Psoas muscle (tissue), 7 donors: ENCODE measurements at regions not wholly inside any gene's neighbourhood (a gene's known extent, or its start where the extent isn't known, plus 50 kb on each side); places are given as distances from the start of the nearest gene placed in this dataset.

Experiments
- ATAC-seq, 4 donors: fragments of 200-7000 bp; cut with Tn5 transposase; one replicate each; pipeline ENCODE4 v1.9.1; 2020; ENCODE audit warnings: moderate library complexity in 3 of 4, mild to moderate bottlenecking in 2 of 4
- DNase-seq, 2 donors: peaks; one replicate each; pipeline ENCODE4 v3.0.0-alpha.2; 2020
- H3K27ac ChIP-seq: fragments of 200-600 bp; one replicate; pipeline ENCODE4 v1.8.0; 2022
- H3K27me3 ChIP-seq, 3 donors: fragments of 200-600 bp in 1 of 3; one replicate each; pipeline versions ENCODE4 v1.6.1 to v1.8.0; 2013 to 2022; ENCODE audit warnings: low read length in 2 of 3, mild to moderate bottlenecking in 2 of 3, moderate library complexity in 1 of 3; ENCODE audit not compliant: insufficient read depth in 3 of 3
- H3K36me3 ChIP-seq, 2 donors: fragments of 200-600 bp in 1 of 2; one replicate each; pipeline versions ENCODE4 v1.6.1 to v1.8.0; 2013 to 2022; ENCODE audit warnings: low read depth in 1 of 2, mild to moderate bottlenecking in 1 of 2, moderate library complexity in 1 of 2; ENCODE audit not compliant: insufficient read depth in 1 of 2
- H3K4me1 ChIP-seq: fragments of 200-600 bp; one replicate; pipeline ENCODE4 v1.8.0; 2022
- H3K4me3 ChIP-seq: fragments of 200-600 bp; one replicate; pipeline ENCODE4 v1.8.0; 2022; ENCODE audit warnings: mild to moderate bottlenecking
- H3K9me3 ChIP-seq: fragments of 200-600 bp; one replicate; pipeline ENCODE4 v1.8.0; 2022
- CTCF ChIP-seq: fragments of 200-600 bp; IDR thresholded peaks from one replicate; pipeline ENCODE4 v1.8.0; 2022; ENCODE audit warnings: antibody characterized with exemption
- WGBS, 3 donors: extraction: QIAGEN DNeasy Blood & Tissue Kit; methylation state at CpG; one replicate each; pipeline versions ENCODE4 v1.1.6 to v1.1.7; 2013; 5-methylcytosine and 5-hydroxymethylcytosine counted together
- intact Hi-C, 2 donors: fragments of 100-400 bp; cut with DNase I; formaldehyde crosslinking; loops; one replicate each; pipeline versions ENCODE4 v1.11.0 to v1.14.2; 2022
- donor health status: healthy with polysubstance abuse.
- donor health status: DM: no; HTN: no; CAD: no; lungs with moderate emphysema.
- donor health status: Bipolar disorder and iron deficiency.
- donor health status: healthy.
- donor health status: DM: yes; HTN: yes; CAD: no.
- donor health status: DM: no; HTN: no; CAD: no.
- donor health status: DM: yes; HTN: yes; CAD: no.

- no peak for ATAC-seq
- intact Hi-C loops: no loop called here
- Histone ChIP-seq H3K36me3 (no peaks in the 10 kb centered on the region), H3K27ac (no peak overlapping the region), H3K9me3 (no peaks in the 10 kb centered on the region), H3K27me3 (peaks cover 0 to 10% (median 0%) of the 10 kb centered on the region in 3 donors), H3K4me3 (no peak overlapping the region), H3K4me1 (no peaks in the 10 kb centered on the region)
- 23 to 49% (median 35%) methylated on average over 4 of the region's 4 CpGs for WGBS, 3 donors
- TF ChIP-seq CTCF: no peak
- no peak for DNase-seq
Measured at GRCh38 chrX:137236837-137237236, 203.0 kb upstream of the GPR101 start.

GRCh38 chrX:137234651-137235402 is 201.0 kb upstream of the GPR101 start:
- DNase-seq (no peak), ATAC-seq (no peak)
- Histone ChIP-seq H3K9me3 (no peaks in the 10 kb centered on the region), H3K36me3 (no peaks in the 10 kb centered on the region), H3K4me3 (no peak overlapping the region), H3K27ac (no peak overlapping the region), H3K4me1 (no peaks in the 10 kb centered on the region), H3K27me3 (peaks cover 0 to 10% (median 0%) of the 10 kb centered on the region in 3 donors)
- WGBS, 3 donors: 56 to 68% (median 60%) methylated on average over 6 of the region's 6 CpGs
- TF ChIP-seq CTCF: no peak
- intact Hi-C loops: no loop called here

- intact Hi-C loops: no loop called here
Measured at GRCh38 chrX:137233478-137233877, 199.7 kb upstream of the GPR101 start.

GRCh38 chrX:137227151-137227550 is 193.4 kb upstream of the GPR101 start:
- intact Hi-C loops: no loop called here
- Histone ChIP-seq H3K9me3 (no peaks in the 10 kb centered on the region), H3K36me3 (no peaks in the 10 kb centered on the region), H3K27ac (no peak overlapping the region), H3K27me3 (peaks cover 0 to 3% (median 0%) of the 10 kb centered on the region in 3 donors), H3K4me1 (no peaks in the 10 kb centered on the region), H3K4me3 (no peak overlapping the region)
- DNase-seq (peak; percentile 14 to 61), ATAC-seq (peak in 3 of 4 donors; percentile 57 to 69 (median 68))
- 21 to 51% (median 32%) methylated on average over 2 of the region's 2 CpGs for WGBS, 3 donors
- no peak for TF ChIP-seq CTCF

More at GRCh38 chrX:137233478-137233877, 199.7 kb upstream of the GPR101 start:
- ATAC-seq: no peak
- 49 to 78% (median 62%) methylated on average over 3 of the region's 3 CpGs for WGBS, 3 donors
- no peaks in the 10 kb centered on the region for H3K4me1 ChIP-seq
- H3K36me3 ChIP-seq: no peaks in the 10 kb centered on the region
- H3K4me3 ChIP-seq: no peak overlapping the region
- no peak overlapping the region for H3K27ac ChIP-seq
- peaks cover 0 to 10% (median 0%) of the 10 kb centered on the region in 3 donors for H3K27me3 ChIP-seq
- H3K9me3 ChIP-seq: no peaks in the 10 kb centered on the region
- TF ChIP-seq CTCF: no peak
- no peak for DNase-seq

GRCh38 chrX:137215467-137215866 is 181.7 kb upstream of the GPR101 start:
- Histone ChIP-seq H3K27me3 (no peaks in the 10 kb centered on the region), H3K36me3 (no peaks in the 10 kb centered on the region), H3K4me1 (no peaks in the 10 kb centered on the region), H3K4me3 (no peak overlapping the region), H3K9me3 (no peaks in the 10 kb centered on the region), H3K27ac (no peak overlapping the region)
- TF ChIP-seq CTCF: no peak
- 75 to 95% (median 88%) methylated on average over 1 of the region's 1 CpG for WGBS, 3 donors
- ATAC-seq: no peak
- no peak for DNase-seq
- intact Hi-C loops: no loop called here
